Astrocyte (in vitro differentiated cells and primary cell): ENCODE measurements at regions not wholly inside any gene's neighbourhood (a gene's known extent, or its start where the extent isn't known, plus 50 kb on each side); places are given as distances from the start of the nearest gene placed in this dataset.

Experiments used
- EZH2 ChIP-seq: IDR thresholded peaks from 2 replicates; pipeline ENCODE4 v1.6.1; 2012; ENCODE audit warnings: mild to moderate bottlenecking, low read length, inconsistent platforms; ENCODE audit not compliant: insufficient read depth
- TF ChIP-seq, protein P1 (sequence below): IDR thresholded peaks from 2 replicates; pipeline ENCODE4 v1.5.1; 2011; ENCODE audit warnings: low read depth, mild to moderate bottlenecking, inconsistent platforms, low read length, moderate library complexity; ENCODE audit not compliant: insufficient read depth

DNA sequence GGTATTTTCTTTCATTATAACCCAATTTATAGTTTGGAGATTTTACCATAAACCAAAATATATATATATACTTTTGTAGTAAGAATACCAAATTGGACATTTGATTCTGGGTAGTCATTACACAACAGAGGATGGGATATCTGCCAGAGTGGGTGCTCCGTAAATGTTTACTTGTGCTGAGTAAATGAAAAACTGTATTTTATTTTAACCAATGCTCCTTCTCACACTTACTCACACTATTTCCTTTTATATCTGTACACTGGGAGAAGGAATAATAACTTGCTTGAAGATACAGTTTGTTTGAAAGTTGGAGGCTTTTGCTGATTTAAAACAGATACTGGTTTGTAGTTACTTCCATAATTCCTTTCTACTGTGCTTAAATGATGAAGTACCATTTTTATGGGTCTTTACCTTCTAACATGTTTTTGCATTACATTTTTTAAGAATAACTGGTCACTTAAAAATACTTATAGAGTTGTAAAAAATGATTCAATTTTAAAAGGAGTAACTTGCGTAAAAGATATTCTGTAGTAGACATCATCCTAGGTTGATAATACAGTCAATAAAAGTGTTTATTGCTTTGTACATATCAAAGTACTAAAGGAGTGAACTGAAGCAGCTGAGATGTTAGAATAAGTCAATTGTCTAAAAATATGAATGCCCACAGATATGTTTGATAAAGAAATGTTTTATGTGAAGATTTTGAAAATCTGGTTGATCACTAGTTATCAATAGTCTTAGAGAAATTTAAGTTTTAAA is 411.7 kb downstream of the UTRN start:
- TF ChIP-seq, protein P1, sequence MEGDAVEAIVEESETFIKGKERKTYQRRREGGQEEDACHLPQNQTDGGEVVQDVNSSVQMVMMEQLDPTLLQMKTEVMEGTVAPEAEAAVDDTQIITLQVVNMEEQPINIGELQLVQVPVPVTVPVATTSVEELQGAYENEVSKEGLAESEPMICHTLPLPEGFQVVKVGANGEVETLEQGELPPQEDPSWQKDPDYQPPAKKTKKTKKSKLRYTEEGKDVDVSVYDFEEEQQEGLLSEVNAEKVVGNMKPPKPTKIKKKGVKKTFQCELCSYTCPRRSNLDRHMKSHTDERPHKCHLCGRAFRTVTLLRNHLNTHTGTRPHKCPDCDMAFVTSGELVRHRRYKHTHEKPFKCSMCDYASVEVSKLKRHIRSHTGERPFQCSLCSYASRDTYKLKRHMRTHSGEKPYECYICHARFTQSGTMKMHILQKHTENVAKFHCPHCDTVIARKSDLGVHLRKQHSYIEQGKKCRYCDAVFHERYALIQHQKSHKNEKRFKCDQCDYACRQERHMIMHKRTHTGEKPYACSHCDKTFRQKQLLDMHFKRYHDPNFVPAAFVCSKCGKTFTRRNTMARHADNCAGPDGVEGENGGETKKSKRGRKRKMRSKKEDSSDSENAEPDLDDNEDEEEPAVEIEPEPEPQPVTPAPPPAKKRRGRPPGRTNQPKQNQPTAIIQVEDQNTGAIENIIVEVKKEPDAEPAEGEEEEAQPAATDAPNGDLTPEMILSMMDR: no peak
- no peak for TF ChIP-seq EZH2
